SW 1271 (cell line): ENCODE measurements at regions not wholly inside any gene's neighbourhood (a gene's known extent, or its start where the extent isn't known, plus 50 kb on each side); places are given as distances from the start of the nearest gene placed in this dataset.

ENCODE experiments used
- DNase-seq, 2 experiments: peaks; one replicate each; lab custom pipeline; 2025; lab: John Stamatoyannopoulos, UW

DNA sequence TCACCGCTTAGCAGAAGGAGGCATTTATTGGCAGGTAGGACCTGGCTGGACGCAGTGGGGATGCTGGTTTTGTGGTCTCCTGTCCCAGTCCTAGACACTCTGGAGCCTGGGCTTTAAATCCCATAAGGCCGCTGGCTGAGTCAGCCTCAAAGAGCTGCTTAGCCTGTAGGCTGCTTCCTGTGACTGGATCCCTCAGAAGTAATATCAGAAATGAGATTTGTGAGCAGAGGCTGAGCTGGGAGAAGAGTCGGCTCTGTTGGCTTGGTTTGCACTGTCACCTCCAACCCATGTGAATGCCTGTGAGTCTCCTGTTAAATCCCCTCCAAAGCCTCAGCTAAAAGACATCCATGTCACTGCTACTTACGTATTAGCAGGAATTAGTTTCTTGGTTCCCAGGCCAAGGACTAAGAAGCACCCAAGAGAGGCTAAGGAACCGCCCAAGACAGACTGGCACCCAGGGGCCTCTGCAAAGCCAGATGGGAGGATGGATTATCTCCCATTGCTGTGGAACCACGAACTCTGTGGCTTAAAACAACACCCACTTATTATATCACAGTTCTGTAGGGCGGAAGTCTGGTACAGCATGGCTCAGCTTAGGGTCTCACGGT lies 289.4 kb downstream of the CDC5L start:
- no peak for DNase-seq

DNA sequence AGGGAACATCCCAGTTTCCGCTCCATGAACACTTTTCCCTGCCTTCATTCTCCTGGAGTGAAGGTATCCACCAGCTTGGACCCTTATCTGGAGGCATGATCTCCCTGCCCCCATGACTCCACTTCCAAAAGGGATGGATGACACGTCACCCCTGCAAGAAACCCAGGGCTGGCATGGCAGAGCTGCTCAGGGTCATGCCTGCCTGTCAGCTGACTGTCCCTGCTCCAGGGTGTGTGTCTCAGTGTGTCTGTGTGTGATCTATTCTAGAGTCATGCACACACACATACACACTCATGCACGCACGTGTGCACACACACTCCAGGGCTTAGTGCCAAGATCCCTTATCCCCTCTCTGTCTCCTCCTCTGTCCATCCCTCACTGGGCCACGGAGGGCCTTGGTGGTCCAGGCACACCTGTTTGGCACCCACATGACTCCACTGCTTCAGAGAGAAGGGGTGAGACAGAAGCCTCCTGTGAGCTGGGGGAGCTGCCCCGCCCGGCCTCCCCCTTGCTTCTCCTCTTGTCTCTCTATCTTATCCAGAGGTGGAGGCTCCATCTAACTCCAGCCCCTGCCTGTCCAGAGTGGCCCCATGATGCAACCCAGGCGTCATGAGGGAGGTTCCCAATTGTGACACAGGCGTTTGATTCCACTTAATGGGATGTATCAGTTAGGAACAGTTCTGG lies 290.9 kb downstream of the CDC5L start:
- no peak for DNase-seq

DNA sequence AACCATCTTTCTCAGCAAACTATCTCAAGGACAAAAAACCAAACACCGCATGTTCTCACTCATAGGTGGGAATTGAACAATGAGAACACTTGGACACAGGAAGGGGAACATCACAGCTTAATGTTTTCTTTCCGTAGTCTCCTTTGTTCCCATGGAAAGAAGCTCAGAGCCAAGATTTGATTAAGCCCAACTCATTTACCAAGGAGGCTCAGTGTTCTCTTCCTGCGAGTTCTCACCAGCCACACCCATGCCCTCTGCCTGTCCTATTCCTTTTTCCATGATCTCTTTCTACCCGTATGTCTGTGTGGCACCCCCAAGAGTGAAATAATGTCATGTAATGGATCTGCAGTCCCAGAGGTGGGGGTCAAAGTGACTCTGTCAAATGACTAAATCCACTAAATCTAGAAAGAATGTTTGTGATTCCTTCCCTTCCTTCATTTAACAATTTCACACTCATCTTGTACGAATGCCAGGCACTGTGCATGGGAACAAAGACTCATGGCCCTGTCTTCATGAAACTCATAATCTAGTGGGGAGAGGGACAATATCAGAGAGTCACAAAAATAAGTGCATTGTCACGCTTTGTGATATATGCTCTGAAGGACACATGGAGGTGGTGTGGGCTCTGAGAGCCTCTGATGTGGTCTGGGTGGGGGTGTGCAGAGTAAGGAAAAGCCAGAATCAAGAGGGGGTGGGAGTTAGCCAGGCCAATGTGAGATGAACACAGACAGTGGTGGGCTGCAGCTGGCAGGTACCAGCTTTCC lies 292.1 kb downstream of the CDC5L start:
- DNase-seq = no peak

DNA sequence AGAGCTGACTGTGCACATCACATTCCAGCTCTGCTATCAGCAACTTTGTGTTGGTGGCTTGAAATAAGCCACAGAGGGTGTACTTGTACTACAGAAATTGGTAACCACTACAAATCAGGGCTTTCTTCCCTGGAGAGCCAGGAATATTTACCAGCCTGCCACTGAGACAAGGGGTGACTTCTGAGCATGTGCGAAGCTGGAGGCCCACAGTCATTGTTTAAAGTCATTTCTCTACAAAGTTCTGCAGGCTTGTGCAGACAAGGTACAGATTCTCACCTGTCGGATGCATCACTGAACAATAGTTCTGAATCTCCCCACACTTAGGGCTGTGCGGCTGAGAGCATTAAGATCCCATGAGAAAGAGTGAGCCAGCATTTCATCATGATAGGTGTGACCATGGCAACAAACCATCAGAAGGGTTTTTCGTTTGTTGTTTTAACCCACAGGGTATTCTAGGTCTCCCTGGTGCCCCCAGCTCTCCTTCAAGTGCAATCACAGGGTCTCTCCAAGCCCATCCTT lies 292.8 kb downstream of the CDC5L start:
- no peak for DNase-seq

DNA sequence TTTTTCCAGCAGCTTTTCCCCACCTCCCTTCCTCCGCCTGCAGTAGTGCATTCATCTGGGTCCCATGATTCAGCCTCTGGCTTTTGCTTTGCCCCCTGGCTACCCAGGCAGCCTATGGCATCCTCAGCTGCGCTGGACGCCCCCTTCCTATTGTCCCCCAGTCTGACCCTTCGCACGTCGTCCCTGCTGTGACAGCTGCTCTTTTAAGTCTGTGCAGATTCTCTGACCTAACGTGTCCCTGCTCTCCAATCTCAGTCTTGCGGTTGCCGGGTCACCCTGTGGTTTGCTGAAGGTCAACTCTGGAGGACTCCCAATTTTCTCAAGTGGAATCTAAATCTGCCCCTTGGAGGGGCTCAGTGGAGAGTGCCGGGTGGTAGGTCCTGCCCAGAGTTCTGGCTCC lies 294.3 kb downstream of the CDC5L start:
- no peak for DNase-seq

DNA sequence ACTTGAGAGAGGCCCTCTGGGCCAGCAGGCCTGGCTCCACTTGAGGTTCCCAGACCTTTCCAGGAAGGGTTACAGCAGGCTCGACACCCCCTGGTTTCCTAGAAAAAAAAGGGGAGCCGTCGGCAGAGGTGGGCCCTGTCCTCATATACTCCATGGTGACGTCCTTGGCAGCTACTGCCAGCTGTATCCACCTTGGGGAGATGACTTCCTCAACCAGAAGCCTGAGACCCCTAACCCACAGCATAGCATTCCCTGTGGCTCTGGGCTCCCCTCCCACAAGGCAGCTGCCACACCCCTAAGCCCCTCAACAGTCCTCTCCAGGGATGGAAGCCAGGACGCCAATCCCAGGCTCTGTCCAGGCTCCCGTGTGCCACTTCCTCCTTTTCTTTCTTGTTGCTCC lies 294.8 kb downstream of the CDC5L start:
- no peak for DNase-seq

DNA sequence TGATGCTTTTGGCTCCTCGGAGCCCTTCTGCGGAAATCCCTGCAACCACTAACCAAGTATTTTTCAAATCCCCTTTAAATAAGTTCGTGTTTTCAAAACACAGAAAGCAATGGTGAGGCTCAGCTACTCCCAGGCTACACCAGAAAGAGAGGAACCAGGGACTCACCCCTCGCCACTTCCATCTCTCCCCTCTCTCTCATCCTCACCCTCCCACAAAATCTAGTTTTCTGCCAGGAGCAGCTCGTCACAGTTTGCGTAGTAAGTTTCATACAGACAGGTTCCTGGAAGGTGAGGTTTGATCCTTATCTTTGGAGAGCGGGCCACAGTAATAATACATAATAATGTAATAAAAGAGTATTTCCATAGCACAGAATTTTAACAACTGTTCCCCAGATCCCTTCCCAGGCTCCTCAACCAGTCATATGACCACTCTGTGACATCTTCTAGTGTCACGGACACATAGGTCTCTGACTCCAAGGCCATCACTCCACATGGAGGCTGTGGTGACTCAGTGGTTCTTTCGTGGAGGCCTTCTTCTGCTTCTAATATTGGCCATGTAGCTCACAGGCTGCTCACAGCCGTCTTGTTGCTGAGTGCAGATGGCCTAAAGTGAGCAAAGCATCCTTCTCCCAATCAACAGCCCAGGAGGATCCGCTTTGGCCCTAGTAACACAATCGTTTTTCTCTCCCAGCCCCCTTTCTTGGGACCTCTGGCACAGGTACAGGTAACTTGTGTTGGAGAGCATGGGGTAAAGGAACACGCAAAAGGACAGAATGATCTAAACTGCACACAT lies 295.7 kb downstream of the CDC5L start:
- DNase-seq = no peak

DNA sequence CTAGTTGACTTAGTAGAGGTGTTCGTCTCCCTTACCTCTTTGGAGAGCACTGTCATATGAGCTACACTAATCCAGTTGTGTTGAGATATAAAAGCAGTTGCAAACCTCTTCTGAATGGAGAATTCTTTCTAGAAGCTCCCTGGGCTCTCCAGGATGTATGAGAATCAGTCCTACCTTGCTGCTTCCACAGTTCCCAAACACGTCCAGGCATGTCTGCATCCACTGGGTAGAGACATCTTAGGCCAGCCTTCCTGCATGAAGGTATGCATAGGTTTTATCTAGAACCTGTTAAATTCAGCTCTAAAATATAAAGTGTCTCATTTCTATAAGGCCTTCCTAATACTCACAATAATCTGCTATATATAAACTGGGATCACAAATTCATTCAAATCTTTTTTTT lies 297.7 kb downstream of the CDC5L start:
- DNase-seq = no peak

DNA sequence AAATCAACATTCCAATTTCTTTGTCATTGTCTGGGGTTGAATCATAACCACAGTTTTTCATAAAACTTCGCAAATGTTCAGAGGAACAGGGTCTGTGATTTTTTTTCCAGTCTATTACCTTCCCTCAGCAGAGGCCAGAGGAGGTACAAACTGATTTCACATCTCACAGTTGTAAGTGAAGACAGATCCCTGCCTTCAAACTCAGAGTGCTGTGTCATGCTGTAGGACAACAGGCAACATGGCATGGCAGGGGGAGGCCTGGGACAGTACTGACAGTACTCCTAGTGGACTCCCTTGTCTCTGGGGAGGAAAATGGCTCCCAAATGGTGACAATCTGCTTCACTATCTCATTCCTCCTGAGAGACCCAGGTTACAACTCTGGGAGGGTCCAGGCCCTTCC lies 308.6 kb downstream of the CDC5L start:
- DNase-seq = no peak

DNA sequence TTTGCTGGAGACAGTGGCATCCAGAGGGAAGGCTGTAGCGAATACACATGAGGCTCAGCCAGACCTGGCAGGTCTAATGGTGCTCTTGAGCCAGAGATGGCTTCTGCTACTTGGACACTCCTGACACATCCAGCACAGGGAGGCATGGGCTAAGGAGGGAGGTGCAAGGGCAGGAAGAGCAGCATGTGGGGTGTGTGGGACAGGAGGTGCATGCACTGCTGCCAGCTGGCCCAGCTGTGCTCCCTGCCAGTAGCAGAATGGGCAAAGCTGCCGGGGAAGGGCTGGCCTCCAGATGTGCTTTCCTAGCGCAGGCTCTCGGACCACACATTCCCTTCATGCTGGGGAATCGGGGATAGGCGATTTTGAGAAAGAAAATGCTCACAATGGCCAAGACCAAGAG lies 309.2 kb downstream of the CDC5L start:
- DNase-seq = no peak

DNA sequence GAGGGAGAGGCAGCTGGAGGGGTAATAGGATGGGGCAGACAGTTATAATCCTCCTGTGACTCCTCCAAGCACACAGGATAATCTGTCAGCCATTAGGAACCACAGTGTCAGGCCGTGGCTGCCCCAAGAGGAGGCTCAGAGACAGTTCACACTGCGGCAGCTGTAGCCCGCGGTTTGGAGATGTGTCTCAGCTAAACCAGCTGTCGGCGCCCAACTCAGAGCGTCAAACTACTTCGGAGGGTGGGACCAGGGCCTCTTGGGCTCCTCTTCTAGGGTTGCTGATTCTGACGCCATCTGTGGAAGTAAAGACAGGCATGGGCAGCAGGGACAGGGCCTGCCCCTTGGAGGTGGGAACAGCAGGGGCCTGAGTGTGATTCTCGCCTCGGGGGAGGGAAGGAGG lies 309.8 kb downstream of the CDC5L start:
- DNase-seq = no peak

DNA sequence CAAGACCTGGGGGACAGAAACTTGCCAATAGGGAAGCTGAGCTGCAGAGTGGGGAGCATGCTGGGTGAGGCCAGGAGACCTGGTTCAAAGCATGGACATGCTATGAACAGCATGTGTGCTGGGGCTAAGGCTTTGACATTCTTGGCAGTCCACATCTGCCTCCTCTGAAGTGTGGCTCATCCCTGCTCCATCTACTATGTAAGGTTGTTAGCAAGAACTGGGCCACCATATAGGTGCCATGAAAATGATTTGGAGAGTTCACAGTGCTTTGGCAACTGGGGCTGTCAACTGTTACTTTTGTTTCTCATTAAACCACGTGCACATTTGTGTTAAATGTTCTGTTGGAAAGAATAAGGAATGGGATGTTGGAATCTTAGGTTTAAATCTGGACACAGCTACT lies 311.1 kb downstream of the CDC5L start:
- no peak for DNase-seq

DNA sequence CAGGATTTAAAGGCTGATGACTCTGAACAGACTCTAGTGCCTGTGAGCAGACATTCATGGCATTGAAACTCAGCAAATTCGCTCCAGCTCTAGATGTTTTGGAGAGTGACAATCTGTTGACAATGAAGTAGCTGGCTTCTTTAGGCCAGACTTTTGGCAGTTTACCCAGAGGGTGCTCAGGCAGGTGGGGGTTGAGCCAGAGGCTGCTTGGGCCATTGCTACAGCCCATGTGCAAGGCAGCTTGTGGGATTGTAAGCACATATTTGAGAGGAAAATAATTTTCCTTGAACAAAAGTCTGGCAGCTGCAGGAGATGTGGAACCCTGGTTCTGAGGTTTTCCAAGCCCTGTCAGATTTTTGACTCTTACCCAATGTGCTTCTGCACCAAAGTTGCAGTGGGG lies 311.6 kb downstream of the CDC5L start:
- DNase-seq = no peak

DNA sequence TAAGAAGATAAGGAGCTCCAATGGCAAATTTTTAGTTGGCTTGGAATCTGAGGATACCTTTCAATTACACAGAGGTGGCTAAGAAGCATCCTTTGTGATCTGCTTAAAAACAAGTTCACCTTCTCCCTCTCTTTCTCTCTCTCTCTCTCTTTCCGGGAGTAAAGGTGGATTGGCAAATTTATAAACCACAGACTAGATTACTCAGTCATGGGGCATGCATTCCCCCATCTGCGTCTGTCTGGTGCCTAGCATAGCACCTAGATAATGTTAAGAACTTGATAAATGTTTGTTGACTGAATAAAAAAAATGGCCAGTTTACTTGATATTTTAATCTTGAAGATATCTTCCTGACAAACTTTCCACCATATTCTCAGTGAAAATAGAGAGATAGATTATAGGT lies 312.3 kb downstream of the CDC5L start:
- no peak for DNase-seq

DNA sequence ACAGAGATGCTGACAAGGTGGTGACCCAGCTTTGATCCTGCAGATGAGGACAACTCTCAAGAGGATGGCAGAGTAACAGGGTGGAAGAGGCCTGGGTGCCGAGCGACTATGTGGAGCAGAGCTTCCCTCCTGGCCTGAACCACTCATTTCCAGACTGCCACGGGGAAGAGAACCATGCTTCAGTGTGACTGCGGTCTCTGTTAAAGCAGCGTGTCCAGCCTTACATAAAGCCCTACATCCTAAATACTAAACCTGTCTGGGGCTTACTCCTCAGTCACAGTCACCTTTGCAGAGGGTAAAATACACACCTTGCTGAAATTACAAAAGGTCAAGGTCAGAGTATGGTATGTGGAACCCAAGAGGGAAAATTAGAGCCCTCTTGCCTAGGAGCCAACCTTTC lies 312.9 kb downstream of the CDC5L start:
- no peak for DNase-seq

DNA sequence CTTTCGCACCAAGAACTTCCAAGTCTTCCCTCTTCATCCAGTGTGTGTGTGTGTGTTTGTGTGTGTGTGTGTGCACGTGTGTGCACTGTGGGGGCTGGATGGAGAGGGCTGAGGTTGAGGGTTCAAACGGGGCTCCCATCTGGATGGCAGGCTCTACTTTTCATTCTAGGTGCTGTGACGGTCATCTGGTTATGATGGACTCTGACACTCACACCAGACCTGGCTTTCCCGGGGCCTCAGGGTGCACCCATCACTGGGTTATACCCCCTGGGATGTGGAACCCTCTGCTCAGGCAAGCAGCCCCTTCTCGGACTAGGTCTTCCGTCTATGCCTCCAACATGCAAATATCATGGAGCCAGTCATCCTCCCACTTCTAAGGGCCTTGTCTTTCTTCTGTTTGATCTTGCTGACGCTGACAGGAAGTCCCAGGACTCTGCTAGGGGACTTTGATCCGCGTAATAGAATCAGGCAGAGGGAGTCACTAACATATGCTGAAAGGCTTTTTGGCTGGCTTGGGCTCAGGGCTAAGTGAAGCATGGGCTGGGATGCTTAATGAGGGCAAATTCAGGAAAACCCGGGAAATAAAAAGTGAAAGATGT lies 313.6 kb downstream of the CDC5L start:
- no peak for DNase-seq

DNA sequence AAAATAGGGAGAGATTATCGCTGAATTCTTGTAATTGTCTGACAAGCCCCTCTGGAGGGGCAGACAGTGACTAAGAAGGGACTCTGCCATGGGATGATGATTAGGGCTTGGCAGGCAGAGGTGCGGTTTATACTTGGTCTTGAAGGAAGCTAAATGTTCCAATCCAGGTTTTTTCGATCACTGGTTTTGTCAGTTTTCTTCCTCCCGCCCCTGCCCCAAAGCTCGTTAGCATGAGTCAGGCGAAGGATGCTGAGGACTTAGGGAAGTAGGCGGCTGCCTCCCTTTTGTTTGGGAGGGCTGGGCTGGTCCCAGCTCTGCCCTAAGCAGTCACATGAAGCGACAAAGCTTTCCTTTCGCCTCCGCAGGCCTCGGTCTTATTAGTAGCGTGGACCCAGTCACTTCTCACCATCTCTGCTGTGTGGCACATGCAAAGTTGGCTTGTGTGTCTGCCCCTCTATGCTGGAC lies 314.2 kb downstream of the CDC5L start:
- DNase-seq = no peak

DNA sequence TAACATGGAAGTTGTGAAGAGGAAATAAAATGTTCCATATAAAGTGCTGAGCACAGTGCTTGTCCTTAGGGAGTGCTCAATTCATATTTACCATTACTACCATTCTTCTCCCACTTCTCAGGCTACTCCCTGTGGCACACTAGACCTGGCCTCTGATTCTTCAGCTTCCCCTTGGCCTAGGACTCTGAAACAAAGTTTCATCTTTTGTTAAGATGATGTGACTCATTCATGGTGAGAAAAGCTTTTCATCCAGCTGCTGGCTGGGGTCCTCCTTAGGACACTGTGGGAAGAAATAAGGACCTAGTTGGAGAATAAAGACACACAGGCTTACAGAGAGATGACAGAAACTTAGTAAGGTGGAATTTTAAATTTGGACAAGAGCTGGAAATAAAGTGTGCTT lies 314.8 kb downstream of the CDC5L start:
- no peak for DNase-seq

DNA sequence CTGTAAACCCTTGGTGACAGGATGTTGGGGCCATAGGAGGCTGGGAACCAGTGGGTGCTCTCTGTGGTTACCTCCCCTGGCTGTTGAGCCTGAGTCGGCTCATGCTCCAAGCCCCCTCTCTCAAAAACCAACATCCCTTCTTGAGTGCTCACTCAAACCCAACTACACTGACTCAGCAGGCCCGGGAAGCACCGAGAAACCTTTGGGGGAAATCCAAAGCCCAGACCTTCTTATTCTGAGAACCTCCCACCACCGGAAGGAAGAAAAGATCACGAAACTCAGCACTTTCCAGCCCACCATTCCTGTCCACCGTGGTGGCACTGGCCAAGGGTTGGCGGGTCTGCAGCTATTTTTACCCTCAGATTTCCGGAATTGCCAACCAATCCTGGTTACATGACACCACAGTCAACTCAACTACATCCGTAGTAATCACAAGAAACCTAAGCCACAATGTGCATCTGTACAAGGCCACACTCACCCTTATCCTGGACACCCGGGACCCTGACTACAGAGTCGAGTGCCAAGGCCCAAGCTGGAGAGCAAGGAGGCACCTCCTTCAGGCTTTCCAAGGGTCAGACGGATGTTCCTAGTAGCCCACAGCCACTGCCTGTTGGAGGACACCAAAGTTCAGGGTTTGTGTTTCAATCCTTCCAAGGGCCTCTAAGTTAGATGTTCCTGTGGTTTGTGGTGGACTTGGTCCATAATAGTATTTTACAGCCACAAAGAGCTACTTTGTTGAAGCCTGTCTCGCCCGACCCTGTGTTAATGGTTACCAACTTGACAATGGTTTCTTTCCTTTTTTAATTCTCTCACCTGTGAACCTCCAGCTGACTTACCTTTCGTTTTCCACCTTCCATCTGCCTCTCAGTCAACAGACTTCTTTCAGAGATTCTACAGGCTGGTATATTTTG lies 317.0 kb downstream of the CDC5L start:
- DNase-seq = no peak

DNA sequence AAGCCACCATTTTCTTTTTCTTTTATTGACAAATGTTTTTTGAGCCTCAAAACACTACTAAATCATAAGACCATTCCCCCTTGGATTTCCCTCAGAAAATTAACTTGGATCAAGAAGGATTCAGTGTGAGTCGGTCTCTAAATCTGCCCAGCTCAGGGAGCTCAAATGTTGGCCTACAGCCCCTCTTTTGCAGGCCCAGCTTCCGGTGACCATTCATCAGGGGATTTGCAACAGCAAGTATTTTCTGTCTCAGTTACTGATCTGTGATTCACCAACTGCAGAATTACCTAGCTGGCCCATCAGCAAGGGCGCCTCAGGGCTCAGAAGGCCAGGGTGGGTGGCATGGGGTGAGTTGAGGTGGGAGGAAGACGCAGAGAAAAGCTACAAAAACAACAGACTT lies 318.1 kb downstream of the CDC5L start:
- no peak for DNase-seq

DNA sequence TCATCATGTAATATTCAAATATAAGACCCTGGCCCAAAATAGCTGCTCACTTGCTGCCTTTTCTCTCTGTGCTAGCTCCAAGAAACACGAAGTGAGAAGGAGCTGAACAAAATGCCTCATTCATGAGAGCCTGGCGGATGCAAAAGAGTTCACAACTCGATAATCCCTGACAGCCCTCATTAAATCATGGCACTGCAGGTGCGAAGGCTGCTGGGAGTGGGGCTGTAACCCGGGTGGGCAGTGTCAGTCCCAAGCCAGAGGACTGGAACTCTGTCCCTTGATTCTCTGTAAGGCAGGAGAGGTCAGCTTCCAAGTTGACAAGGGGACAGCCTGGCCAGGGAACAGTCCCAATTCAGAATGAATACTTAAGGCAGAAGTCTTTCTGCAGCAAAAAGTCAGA lies 318.5 kb downstream of the CDC5L start:
- DNase-seq = no peak
